ENCODE measurements at regions not wholly inside any gene's neighbourhood (a gene's known extent, or its start where the extent isn't known, plus 50 kb on each side); places are given as distances from the start of the nearest gene placed in this dataset.

- H3K27ac ChIP-seq (ENCODE audit: low read depth, low read length), result no peak overlapping the region
- no peaks in the 10 kb centered on the region for H3K9me2 ChIP-seq (replicated peaks; ENCODE audit: control insufficient read depth, low read length)
- no peaks in the 10 kb centered on the region for H4K20me1 ChIP-seq (ENCODE audit: control insufficient read depth, insufficient read depth, low read depth, low read length)
- H3K4me1 ChIP-seq (ENCODE audit: control insufficient read depth, low read length), result peaks cover 6% of the 10 kb centered on the region; the same call in 1 of the 2 replicates
- no peaks in the 10 kb centered on the region for H3K79me2 ChIP-seq (ENCODE audit: control insufficient read depth, low read length)
- no peak for TF ChIP-seq CTCF (IDR thresholded peaks at IDR 0.05; ENCODE audit: low read depth, low read length, poor library complexity, severe bottlenecking)
- no peak for TF ChIP-seq EZH2phosphoT487 (IDR thresholded peaks at IDR 0.05; ENCODE audit: borderline replicate concordance, low read length)
- H3K27me3 ChIP-seq (ENCODE audit: control insufficient read depth, low read length), result no peaks in the 10 kb centered on the region
- H3K36me3 ChIP-seq (ENCODE audit: control insufficient read depth, low read length), result no peaks in the 10 kb centered on the region
- H3F3A ChIP-seq (ENCODE audit: control insufficient read depth, insufficient read depth), result no peaks in the 10 kb centered on the region
- no peak overlapping the region for H3K4me3 ChIP-seq (ENCODE audit: low read length)
- no peaks in the 10 kb centered on the region for H3K9me3 ChIP-seq (ENCODE audit: control insufficient read depth, insufficient read depth, low read length)
- no peak overlapping the region for H3K4me2 ChIP-seq (ENCODE audit: low read length)
Measured at GRCh38 chr3:82020282-82020681, 258.8 kb upstream of the GBE1 start.

- H3K36me3 ChIP-seq (ENCODE audit: control insufficient read depth, low read length), result no peaks in the 10 kb centered on the region
- no peaks in the 10 kb centered on the region for H3K9me3 ChIP-seq (ENCODE audit: control insufficient read depth, insufficient read depth, low read length)
- no peaks in the 10 kb centered on the region for H3K27me3 ChIP-seq (ENCODE audit: control insufficient read depth, low read length)
- H3K4me3 ChIP-seq (ENCODE audit: low read length), result no peak overlapping the region
- no peaks in the 10 kb centered on the region for H3K9me2 ChIP-seq (replicated peaks; ENCODE audit: control insufficient read depth, low read length)
- no peaks in the 10 kb centered on the region for H3K79me2 ChIP-seq (ENCODE audit: control insufficient read depth, low read length)
- no peaks in the 10 kb centered on the region for H3K4me1 ChIP-seq (ENCODE audit: control insufficient read depth, low read length)
- no peak overlapping the region for H3K4me2 ChIP-seq (ENCODE audit: low read length)
- no peaks in the 10 kb centered on the region for H3F3A ChIP-seq (ENCODE audit: control insufficient read depth, insufficient read depth)
- TF ChIP-seq CTCF (IDR thresholded peaks at IDR 0.05; ENCODE audit: low read depth, low read length, poor library complexity, severe bottlenecking), result no peak
- TF ChIP-seq EZH2phosphoT487 (IDR thresholded peaks at IDR 0.05; ENCODE audit: borderline replicate concordance, low read length), result no peak
- no peak overlapping the region for H3K27ac ChIP-seq (ENCODE audit: low read depth, low read length)
- no peaks in the 10 kb centered on the region for H4K20me1 ChIP-seq (ENCODE audit: control insufficient read depth, insufficient read depth, low read depth, low read length)
Measured at GRCh38 chr3:82015241-82015640, 253.8 kb upstream of the GBE1 start.

- Histone ChIP-seq H3K27ac (ENCODE audit: low read depth, low read length) (no peak overlapping the region), H3K4me1 (ENCODE audit: control insufficient read depth, low read length) (no peaks in the 10 kb centered on the region), H3K4me2 (ENCODE audit: low read length) (no peak overlapping the region), H4K20me1 (ENCODE audit: control insufficient read depth, insufficient read depth, low read depth, low read length) (no peaks in the 10 kb centered on the region), H3K9me3 (ENCODE audit: control insufficient read depth, insufficient read depth, low read length) (no peaks in the 10 kb centered on the region), H3F3A (ENCODE audit: control insufficient read depth, insufficient read depth) (no peaks in the 10 kb centered on the region), H3K36me3 (ENCODE audit: control insufficient read depth, low read length) (no peaks in the 10 kb centered on the region), H3K79me2 (ENCODE audit: control insufficient read depth, low read length) (no peaks in the 10 kb centered on the region), H3K9me2 (replicated peaks; ENCODE audit: control insufficient read depth, low read length) (no peaks in the 10 kb centered on the region), H3K27me3 (ENCODE audit: control insufficient read depth, low read length) (no peaks in the 10 kb centered on the region), H3K4me3 (ENCODE audit: low read length) (no peak overlapping the region)
- TF ChIP-seq EZH2phosphoT487 (IDR thresholded peaks at IDR 0.05; ENCODE audit: borderline replicate concordance, low read length) (no peak), CTCF (IDR thresholded peaks at IDR 0.05; ENCODE audit: low read depth, low read length, poor library complexity, severe bottlenecking) (peak; percentile 61)
Measured at GRCh38 chr3:82012775-82013174, 251.3 kb upstream of the GBE1 start.

GRCh38 chr3:82011336-82011735 lies 249.9 kb upstream of the GBE1 start:
- Histone ChIP-seq H3K79me2 (ENCODE audit: control insufficient read depth, low read length) (no peaks in the 10 kb centered on the region), H3K4me2 (ENCODE audit: low read length) (no peak overlapping the region), H3K9me3 (ENCODE audit: control insufficient read depth, insufficient read depth, low read length) (0 out of 2 replicates have a peak, but pooled peaks cover 4% of the 10 kb centered on the region), H3K27me3 (ENCODE audit: control insufficient read depth, low read length) (no peaks in the 10 kb centered on the region), H3F3A (ENCODE audit: control insufficient read depth, insufficient read depth) (no peaks in the 10 kb centered on the region), H3K36me3 (ENCODE audit: control insufficient read depth, low read length) (no peaks in the 10 kb centered on the region), H3K9me2 (replicated peaks; ENCODE audit: control insufficient read depth, low read length) (no peaks in the 10 kb centered on the region), H3K4me3 (ENCODE audit: low read length) (no peak overlapping the region), H3K4me1 (ENCODE audit: control insufficient read depth, low read length) (no peaks in the 10 kb centered on the region), H3K27ac (ENCODE audit: low read depth, low read length) (no peak overlapping the region), H4K20me1 (ENCODE audit: control insufficient read depth, insufficient read depth, low read depth, low read length) (no peaks in the 10 kb centered on the region)
- TF ChIP-seq EZH2phosphoT487 (IDR thresholded peaks at IDR 0.05; ENCODE audit: borderline replicate concordance, low read length) (no peak), CTCF (IDR thresholded peaks at IDR 0.05; ENCODE audit: low read depth, low read length, poor library complexity, severe bottlenecking) (no peak)
